HCT116 (cell line): ENCODE measurements at regions not wholly inside any gene's neighbourhood (a gene's known extent, or its start where the extent isn't known, plus 50 kb on each side); places are given as distances from the start of the nearest gene placed in this dataset.

Experiments used
- ATAC-seq: fragments of 200-7000 bp; cut with Tn5 transposase; 2 replicates; pipeline ENCODE4 v1.9.1; 2020; ENCODE audit warnings: mild to moderate bottlenecking, moderate library complexity
- BruUV-seq: library from RNA; stranded (reverse); fragments of 400-500 nt; replicated peaks from 2 replicates; lab custom pipeline; 2021; lab: Mats Ljungman, UMichigan
- CTCF ChIA-PET: fragments of 300-600 bp; sonication (Branson Sonifier 250); formaldehyde crosslinking; loops from one replicate; lab custom pipeline; 2021; ENCODE audit warnings: antibody characterized with exemption; lab: Charles Lee
- POLR2A ChIA-PET: fragments of 300-600, 350-600 bp; sonication (Branson Sonifier 250); formaldehyde crosslinking; loops from one replicate; lab custom pipeline; 2021; ENCODE audit warnings: antibody characterized with exemption; lab: Charles Lee
- RAD21 ChIA-PET, 2 experiments: fragments of 300-600 bp; sonication (Branson Sonifier 250); formaldehyde crosslinking; loops; one replicate each; lab custom pipeline; 2023; ENCODE audit warnings: low total read pairs in 2 of 2; ENCODE audit not compliant: uncharacterized antibody in 2 of 2, unreplicated experiment in 2 of 2, low non-redundant PET in 1 of 2; lab: Charles Lee
- DNase-seq: peaks from one replicate; pipeline ENCODE4 v3.0.0-alpha.2; 2010; ENCODE audit warnings: low read depth, low spot score
- H2AFZ ChIP-seq: fragments of 200-600 bp; shearing (Covaris generic), sonication (generic); 2 replicates; pipeline ENCODE4 v1.6.1; 2017; ENCODE audit warnings: low read depth, mixed run types, mixed read lengths, antibody characterized with exemption, low read length; ENCODE audit not compliant: poor library complexity, severe bottlenecking
- H3K27ac ChIP-seq: 2 replicates; pipeline ENCODE4 v1.5.1; 2012; ENCODE audit warnings: low read depth, low read length
- H3K27me3 ChIP-seq: fragments of 200-600 bp; sonication (generic); 2 replicates; pipeline ENCODE4 v1.6.1; 2016; ENCODE audit warnings: mixed run types, low read length, mixed read lengths; ENCODE audit not compliant: insufficient read depth
- H3K36me3 ChIP-seq, 2 experiments: fragments of 200-500 bp in 1 of 2; fragments of 200-600 bp in 1 of 2; sonication (Bioruptor generic) in 1 of 2; sonication (generic) in 1 of 2; 2 replicates each; pipeline versions ENCODE4 v1.5.1 to v1.6.1; 2014 to 2016; ENCODE audit warnings: low read length in 2 of 2, inconsistent platforms in 1 of 2, mixed read lengths in 1 of 2, mixed run types in 1 of 2; ENCODE audit not compliant: insufficient read depth in 2 of 2, control insufficient read depth in 1 of 2
- H3K4me1 ChIP-seq, 2 experiments: fragments of 200-600 bp in 1 of 2; sonication (generic) in 1 of 2; 2 replicates each; pipeline versions ENCODE4 v1.5.1 to v1.6.1; 2012 to 2017; ENCODE audit warnings: low read length in 2 of 2, inconsistent platforms in 1 of 2, mild to moderate bottlenecking in 1 of 2, mixed read lengths in 1 of 2, mixed run types in 1 of 2, moderate library complexity in 1 of 2; ENCODE audit not compliant: insufficient read depth in 2 of 2, control insufficient read depth in 1 of 2
- H3K4me2 ChIP-seq: fragments of 200-600 bp; sonication (generic); 2 replicates; pipeline ENCODE4 v1.6.1; 2017; ENCODE audit warnings: mixed run types, low read length, mixed read lengths
- H3K4me3 ChIP-seq, 2 experiments: fragments of 200-600 bp in 1 of 2; sonication (generic) in 1 of 2; replicated peaks in 1 of 2; 2 replicates each; pipeline ENCODE4 v1.5.1; 2011 to 2016; ENCODE audit warnings: low read length in 2 of 2, control low read depth in 1 of 2, low read depth in 1 of 2, mild to moderate bottlenecking in 1 of 2, mixed read lengths in 1 of 2, mixed run types in 1 of 2
- H3K79me2 ChIP-seq: fragments of 200-600 bp; sonication (generic); 2 replicates; pipeline ENCODE4 v1.6.1; 2017; ENCODE audit warnings: mild to moderate bottlenecking, mixed run types, low read length, moderate library complexity, mixed read lengths; ENCODE audit not compliant: insufficient read depth
- H3K9ac ChIP-seq: fragments of 200-600 bp; sonication (generic); 2 replicates; pipeline ENCODE4 v1.6.1; 2016; ENCODE audit warnings: low read length, mixed read lengths
- H3K9me2 ChIP-seq: fragments of 200-600 bp; sonication (generic), shearing (Covaris generic); 2 replicates; pipeline ENCODE4 v1.6.1; 2017; ENCODE audit warnings: mixed run types, mild to moderate bottlenecking, moderate library complexity; ENCODE audit not compliant: insufficient read depth
- H3K9me3 ChIP-seq, 2 experiments: fragments of 200-500 bp in 1 of 2; fragments of 200-600 bp in 1 of 2; sonication (Bioruptor generic) in 1 of 2; sonication (generic) in 1 of 2; 2 replicates each; pipeline ENCODE4 v1.6.1; 2014 to 2017; ENCODE audit warnings: low read length in 2 of 2, mixed read lengths in 2 of 2, inconsistent platforms in 1 of 2, low read depth in 1 of 2, mild to moderate bottlenecking in 1 of 2, mixed run types in 1 of 2, moderate library complexity in 1 of 2; ENCODE audit not compliant: control insufficient read depth in 1 of 2, insufficient read depth in 1 of 2
- H4K20me1 ChIP-seq: fragments of 200-600 bp; sonication (generic), shearing (Covaris generic); 2 replicates; pipeline ENCODE4 v1.6.1; 2017; ENCODE audit warnings: mixed run types, mild to moderate bottlenecking, moderate library complexity; ENCODE audit not compliant: insufficient read depth
- CBX3 ChIP-seq: IDR thresholded peaks from 2 replicates; pipeline ENCODE4 v1.6.1; 2012; ENCODE audit warnings: low read depth
- CEBPB ChIP-seq: IDR thresholded peaks from 2 replicates; pipeline ENCODE4 v1.6.1; 2012; ENCODE audit warnings: low read depth
- EGR1 ChIP-seq: IDR thresholded peaks from 2 replicates; pipeline ENCODE4 v1.6.1; 2012; ENCODE audit warnings: low read depth
- ELF1 ChIP-seq: IDR thresholded peaks from 2 replicates; pipeline ENCODE4 v1.6.1; 2012; ENCODE audit warnings: low read depth, borderline replicate concordance
- EZH2phosphoT487 ChIP-seq: fragments of 200-600 bp; IDR thresholded peaks from 2 replicates; pipeline ENCODE4 v1.6.1; 2018; ENCODE audit warnings: antibody characterized with exemption, borderline replicate concordance
- FOSL1 ChIP-seq: IDR thresholded peaks from 2 replicates; pipeline ENCODE4 v1.6.1; 2012; ENCODE audit warnings: low read depth
- POLR2A ChIP-seq: IDR thresholded peaks from 2 replicates; pipeline ENCODE4 v1.7.0; 2011; ENCODE audit warnings: borderline replicate concordance; ENCODE audit not compliant: insufficient read depth, insufficient read length; ENCODE audit errors: extremely low read depth
- POLR2AphosphoS5 ChIP-seq: IDR thresholded peaks from 2 replicates; pipeline ENCODE4 v1.6.1; 2011; ENCODE audit warnings: mild to moderate bottlenecking, low read depth, low read length, moderate library complexity
- RAD21 ChIP-seq: IDR thresholded peaks from 2 replicates; pipeline ENCODE4 v1.6.1; 2012; ENCODE audit warnings: low read depth, mild to moderate bottlenecking
- SIN3A ChIP-seq: IDR thresholded peaks from 2 replicates; pipeline ENCODE4 v1.6.1; 2012; ENCODE audit warnings: low read depth
- SP1 ChIP-seq: IDR thresholded peaks from 2 replicates; pipeline ENCODE4 v1.6.1; 2012; ENCODE audit warnings: low read depth
- SRF ChIP-seq: IDR thresholded peaks from 2 replicates; pipeline ENCODE4 v1.6.1; 2012; ENCODE audit warnings: low read depth
- TCF7L2 ChIP-seq: IDR thresholded peaks from 2 replicates; pipeline ENCODE4 v1.7.0; 2011; ENCODE audit warnings: borderline replicate concordance, inconsistent platforms; ENCODE audit not compliant: insufficient read depth, insufficient read length; ENCODE audit errors: extremely low read depth
- YY1 ChIP-seq: IDR thresholded peaks from 2 replicates; pipeline ENCODE4 v1.6.1; 2011; ENCODE audit warnings: low read length, low read depth, moderate library complexity, mild to moderate bottlenecking; ENCODE audit not compliant: insufficient replicate concordance; ENCODE audit errors: extremely low read depth
- ZNF274 ChIP-seq: fragments of 200-500 bp; sonication (Bioruptor generic); IDR thresholded peaks from 2 replicates; pipeline ENCODE4 v1.6.1; 2014; ENCODE audit warnings: mild to moderate bottlenecking, low read depth, low read length, inconsistent platforms
- intact Hi-C: fragments of 100-400 bp; cut with micrococcal nuclease; formaldehyde crosslinking; loops from 2 replicates; pipeline ENCODE4 v1.10.0; 2022
- TF ChIP-seq, protein P1 (sequence below): IDR thresholded peaks from 2 replicates; pipeline ENCODE4 v1.6.1; 2012; ENCODE audit warnings: low read depth
- TF ChIP-seq, protein P2 (sequence below): IDR thresholded peaks from 2 replicates; pipeline ENCODE4 v1.6.1; 2012
- TF ChIP-seq, protein P3 (sequence below): IDR thresholded peaks from 2 replicates; pipeline ENCODE4 v1.6.1; 2012

DNA sequence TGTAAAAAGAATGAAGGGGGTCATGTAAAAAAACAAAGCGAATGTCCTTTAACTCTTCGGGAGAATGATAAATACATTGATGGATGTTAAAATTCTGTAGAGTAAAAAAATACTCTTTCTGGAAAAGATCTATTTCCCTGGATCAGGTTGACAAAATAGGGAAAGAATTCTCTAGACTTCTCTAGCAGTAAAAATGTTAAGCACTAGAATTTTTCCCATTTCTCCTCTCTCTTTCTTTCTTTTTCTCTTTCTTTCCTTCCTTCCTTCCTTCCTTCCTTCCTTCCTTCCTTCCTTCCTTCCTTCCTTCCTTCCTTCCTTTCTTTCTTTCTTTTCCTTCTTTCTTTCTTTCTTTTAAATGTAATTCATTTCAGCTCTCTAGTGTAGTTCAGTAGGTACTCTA, 552.5 kb downstream of the LRFN5 start (continued):
- TF ChIP-seq, protein P1, sequence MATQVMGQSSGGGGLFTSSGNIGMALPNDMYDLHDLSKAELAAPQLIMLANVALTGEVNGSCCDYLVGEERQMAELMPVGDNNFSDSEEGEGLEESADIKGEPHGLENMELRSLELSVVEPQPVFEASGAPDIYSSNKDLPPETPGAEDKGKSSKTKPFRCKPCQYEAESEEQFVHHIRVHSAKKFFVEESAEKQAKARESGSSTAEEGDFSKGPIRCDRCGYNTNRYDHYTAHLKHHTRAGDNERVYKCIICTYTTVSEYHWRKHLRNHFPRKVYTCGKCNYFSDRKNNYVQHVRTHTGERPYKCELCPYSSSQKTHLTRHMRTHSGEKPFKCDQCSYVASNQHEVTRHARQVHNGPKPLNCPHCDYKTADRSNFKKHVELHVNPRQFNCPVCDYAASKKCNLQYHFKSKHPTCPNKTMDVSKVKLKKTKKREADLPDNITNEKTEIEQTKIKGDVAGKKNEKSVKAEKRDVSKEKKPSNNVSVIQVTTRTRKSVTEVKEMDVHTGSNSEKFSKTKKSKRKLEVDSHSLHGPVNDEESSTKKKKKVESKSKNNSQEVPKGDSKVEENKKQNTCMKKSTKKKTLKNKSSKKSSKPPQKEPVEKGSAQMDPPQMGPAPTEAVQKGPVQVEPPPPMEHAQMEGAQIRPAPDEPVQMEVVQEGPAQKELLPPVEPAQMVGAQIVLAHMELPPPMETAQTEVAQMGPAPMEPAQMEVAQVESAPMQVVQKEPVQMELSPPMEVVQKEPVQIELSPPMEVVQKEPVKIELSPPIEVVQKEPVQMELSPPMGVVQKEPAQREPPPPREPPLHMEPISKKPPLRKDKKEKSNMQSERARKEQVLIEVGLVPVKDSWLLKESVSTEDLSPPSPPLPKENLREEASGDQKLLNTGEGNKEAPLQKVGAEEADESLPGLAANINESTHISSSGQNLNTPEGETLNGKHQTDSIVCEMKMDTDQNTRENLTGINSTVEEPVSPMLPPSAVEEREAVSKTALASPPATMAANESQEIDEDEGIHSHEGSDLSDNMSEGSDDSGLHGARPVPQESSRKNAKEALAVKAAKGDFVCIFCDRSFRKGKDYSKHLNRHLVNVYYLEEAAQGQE = no peak

DNA sequence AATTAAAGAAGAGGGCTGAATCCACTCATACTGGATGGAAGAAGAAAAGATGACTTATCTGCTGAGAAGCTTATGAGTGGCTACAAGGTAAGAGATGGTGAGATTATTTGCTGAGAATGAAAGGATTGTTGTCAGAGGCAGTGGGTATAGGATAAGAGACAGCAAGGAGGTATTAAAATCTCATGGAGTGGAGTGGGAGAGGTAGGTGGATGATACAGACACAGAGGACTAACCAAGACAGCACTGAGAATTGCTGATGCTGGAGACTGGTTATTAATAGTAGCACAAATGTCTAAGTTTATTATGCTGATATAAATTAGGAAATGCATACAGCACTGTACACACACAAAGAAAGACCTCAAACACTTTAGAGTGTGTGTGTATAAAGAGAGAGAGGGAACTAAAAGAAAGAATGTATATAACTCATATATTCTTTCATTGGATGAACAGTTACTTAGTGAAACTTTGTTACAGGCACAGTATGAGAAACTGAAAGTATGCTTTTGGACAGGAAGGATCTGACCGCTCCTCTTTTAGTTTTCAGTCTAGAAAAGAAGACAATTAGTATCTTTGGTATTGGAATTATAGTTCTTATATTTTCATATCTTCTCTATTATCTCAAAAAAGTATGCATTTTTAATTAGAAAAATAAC, 543.1 kb downstream of the LRFN5 start:
- no peaks in the 10 kb centered on the region for H3K79me2 ChIP-seq
- H3K4me3 ChIP-seq = no peak overlapping the region
- no peak overlapping the region for H3K27ac ChIP-seq
- no peak for ATAC-seq
- H3K9me3 ChIP-seq = no peaks in the 10 kb centered on the region; a peak in 1 of 4 replicates
- H3K4me1 ChIP-seq = no peaks in the 10 kb centered on the region
- H3K27me3 ChIP-seq = no peaks in the 10 kb centered on the region
- H3K4me2 ChIP-seq = no peak overlapping the region
- intact Hi-C loops = no loop called here
- no peak overlapping the region for H2AFZ ChIP-seq
- no peak for DNase-seq
- no TSS peak for BruUV-seq
- TF ChIP-seq FOSL1 (no peak), RAD21 (no peak), CEBPB (no peak), SRF (no peak), TCF7L2 (no peak), YY1 (no peak), EZH2phosphoT487 (no peak), SP1 (no peak), SIN3A (no peak), CBX3 (no peak), ELF1 (no peak), EGR1 (no peak), ZNF274 (no peak), POLR2A (no peak), POLR2AphosphoS5 (no peak)
- TF ChIP-seq, protein P2, sequence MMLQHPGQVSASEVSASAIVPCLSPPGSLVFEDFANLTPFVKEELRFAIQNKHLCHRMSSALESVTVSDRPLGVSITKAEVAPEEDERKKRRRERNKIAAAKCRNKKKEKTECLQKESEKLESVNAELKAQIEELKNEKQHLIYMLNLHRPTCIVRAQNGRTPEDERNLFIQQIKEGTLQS = no peak
- TF ChIP-seq, protein P3, sequence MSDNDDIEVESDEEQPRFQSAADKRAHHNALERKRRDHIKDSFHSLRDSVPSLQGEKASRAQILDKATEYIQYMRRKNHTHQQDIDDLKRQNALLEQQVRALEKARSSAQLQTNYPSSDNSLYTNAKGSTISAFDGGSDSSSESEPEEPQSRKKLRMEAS = no peak
- TF ChIP-seq, all 23 proteins: peak for 0
- Histone ChIP-seq H3K9me2 (no peaks in the 10 kb centered on the region), H3K36me3 (no peaks in the 10 kb centered on the region), H4K20me1 (no peaks in the 10 kb centered on the region), H3K9ac (no peak overlapping the region)
- CTCF ChIA-PET = no interaction called here
- POLR2A ChIA-PET = no interaction called here
- RAD21 ChIA-PET = no interaction called here
